Loucy (cell line): ENCODE measurements at regions not wholly inside any gene's neighbourhood (a gene's known extent, or its start where the extent isn't known, plus 50 kb on each side); places are given as distances from the start of the nearest gene placed in this dataset.
A peak's percentile ranks its signal among the peaks of the same experiment; 100 is the strongest.

Experiments
- H2AFZ ChIP-seq: fragments of 200-600 bp; sonication (generic); 2 replicates; pipeline ENCODE4 v1.6.0; 2016; ENCODE audit warnings: antibody characterized with exemption, mild to moderate bottlenecking, low read length, moderate library complexity
- H3F3A ChIP-seq: fragments of 200-600 bp; 2 replicates; pipeline ENCODE4 v1.6.0; 2016; ENCODE audit warnings: antibody characterized with exemption, low read depth, mild to moderate bottlenecking
- H3K27me3 ChIP-seq: fragments of 200-600 bp; sonication (generic); 2 replicates; pipeline ENCODE4 v1.6.1; 2014; ENCODE audit warnings: low read length, mild to moderate bottlenecking; ENCODE audit not compliant: insufficient read depth, poor library complexity, severe bottlenecking
- H3K36me3 ChIP-seq: fragments of 200-600 bp; sonication (generic); 2 replicates; pipeline ENCODE4 v1.6.1; 2016; ENCODE audit warnings: low read length; ENCODE audit not compliant: insufficient read depth
- H3K4me1 ChIP-seq: fragments of 200-600 bp; sonication (generic); 2 replicates; pipeline ENCODE4 v1.5.1; 2014; ENCODE audit warnings: low read length, mild to moderate bottlenecking; ENCODE audit not compliant: insufficient read depth, poor library complexity, severe bottlenecking
- H3K4me2 ChIP-seq: fragments of 200-600 bp; sonication (generic); 2 replicates; pipeline ENCODE4 v1.6.0; 2014; ENCODE audit warnings: antibody characterized with exemption, low read length, low read depth, mild to moderate bottlenecking; ENCODE audit not compliant: poor library complexity, severe bottlenecking
- H3K4me3 ChIP-seq: fragments of 200-600 bp; sonication (generic); 2 replicates; pipeline ENCODE4 v1.5.1; 2014; ENCODE audit warnings: low read length, mild to moderate bottlenecking, mixed read lengths; ENCODE audit not compliant: poor library complexity, severe bottlenecking
- H3K79me2 ChIP-seq: fragments of 200-600 bp; sonication (generic); 2 replicates; pipeline ENCODE4 v1.6.1; 2014; ENCODE audit warnings: low read length; ENCODE audit not compliant: insufficient read depth
- H3K9ac ChIP-seq: fragments of 200-600 bp; sonication (generic); 2 replicates; pipeline ENCODE4 v1.6.0; 2014; ENCODE audit warnings: mild to moderate bottlenecking, low read depth, low read length, moderate library complexity; ENCODE audit not compliant: poor library complexity, severe bottlenecking
- H3K9me2 ChIP-seq: fragments of 200-600 bp; sonication (generic); replicated peaks from 2 replicates; pipeline ENCODE4 v1.6.1; 2016; ENCODE audit warnings: low read depth, low read length, mixed read lengths
- H3K9me3 ChIP-seq: fragments of 200-600 bp; sonication (generic); 2 replicates; pipeline ENCODE4 v1.6.1; 2014; ENCODE audit warnings: mild to moderate bottlenecking, antibody characterized with exemption, low read length, low read depth; ENCODE audit not compliant: insufficient read depth
- H4K20me1 ChIP-seq: fragments of 200-600 bp; sonication (generic); 2 replicates; pipeline ENCODE4 v1.6.0; 2014; ENCODE audit warnings: antibody characterized with exemption, low read length, mild to moderate bottlenecking; ENCODE audit not compliant: insufficient read depth, poor library complexity, severe bottlenecking
- EZH2phosphoT487 ChIP-seq: fragments of 200-600 bp; IDR thresholded peaks from 2 replicates; pipeline ENCODE4 v1.6.1; 2018; ENCODE audit warnings: antibody characterized with exemption, mild to moderate bottlenecking, moderate library complexity, borderline replicate concordance
- TF ChIP-seq, protein P1 (sequence below): fragments of 200-600 bp; sonication (generic); conservative IDR thresholded peaks from 2 replicates; pipeline ENCODE4 v1.5.1; 2014; ENCODE audit warnings: mild to moderate bottlenecking, antibody characterized with exemption, low read length

DNA sequence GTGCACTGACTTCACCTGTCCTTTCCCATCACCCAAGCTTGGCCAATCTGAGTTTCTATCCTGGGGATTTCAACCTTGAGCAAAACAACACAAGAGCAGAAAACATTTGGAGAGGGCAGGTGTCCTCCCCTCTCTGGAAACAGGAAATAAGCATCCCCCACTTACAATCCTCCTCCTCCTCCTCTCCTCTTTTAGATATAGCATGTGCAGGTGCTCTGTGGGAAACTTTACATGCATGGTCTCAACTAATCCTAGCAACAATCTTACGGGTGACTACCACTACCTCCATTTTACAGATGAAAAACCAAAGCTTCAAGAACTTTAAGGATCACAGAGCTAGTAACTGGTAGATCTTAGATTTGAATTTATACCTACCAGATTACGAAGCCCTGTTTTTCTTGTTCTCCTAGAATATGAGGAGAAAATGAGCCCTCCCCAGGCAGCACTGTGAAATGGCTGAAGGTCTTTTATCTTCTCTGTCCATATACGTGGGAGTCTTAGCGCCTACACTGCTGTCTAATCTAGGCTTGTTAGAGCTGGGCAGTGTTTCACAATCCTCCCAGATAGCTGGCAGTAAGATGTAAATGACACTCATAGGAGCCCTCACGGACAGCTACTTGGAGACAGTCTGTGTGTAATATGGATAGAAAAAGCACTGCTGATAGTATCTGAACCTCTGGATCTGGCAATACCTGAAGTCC lies 301.2 kb upstream of the PROK2 start:
- Histone ChIP-seq H4K20me1 (no peaks in the 10 kb centered on the region), H3K36me3 (no peaks in the 10 kb centered on the region), H3K9ac (peak overlapping the region; percentile 3), H3K9me2 (no peaks in the 10 kb centered on the region), H3K79me2 (no peaks in the 10 kb centered on the region), H3K9me3 (no peaks in the 10 kb centered on the region), H3K4me2 (peak overlapping the region; percentile 11), H3K4me3 (no peak overlapping the region), H3K4me1 (peaks cover 50% of the 10 kb centered on the region), H2AFZ (no peak overlapping the region), H3F3A (peaks cover 8% of the 10 kb centered on the region; the same call in 1 of the 2 replicates), H3K27me3 (no peaks in the 10 kb centered on the region)
- TF ChIP-seq, protein P1, sequence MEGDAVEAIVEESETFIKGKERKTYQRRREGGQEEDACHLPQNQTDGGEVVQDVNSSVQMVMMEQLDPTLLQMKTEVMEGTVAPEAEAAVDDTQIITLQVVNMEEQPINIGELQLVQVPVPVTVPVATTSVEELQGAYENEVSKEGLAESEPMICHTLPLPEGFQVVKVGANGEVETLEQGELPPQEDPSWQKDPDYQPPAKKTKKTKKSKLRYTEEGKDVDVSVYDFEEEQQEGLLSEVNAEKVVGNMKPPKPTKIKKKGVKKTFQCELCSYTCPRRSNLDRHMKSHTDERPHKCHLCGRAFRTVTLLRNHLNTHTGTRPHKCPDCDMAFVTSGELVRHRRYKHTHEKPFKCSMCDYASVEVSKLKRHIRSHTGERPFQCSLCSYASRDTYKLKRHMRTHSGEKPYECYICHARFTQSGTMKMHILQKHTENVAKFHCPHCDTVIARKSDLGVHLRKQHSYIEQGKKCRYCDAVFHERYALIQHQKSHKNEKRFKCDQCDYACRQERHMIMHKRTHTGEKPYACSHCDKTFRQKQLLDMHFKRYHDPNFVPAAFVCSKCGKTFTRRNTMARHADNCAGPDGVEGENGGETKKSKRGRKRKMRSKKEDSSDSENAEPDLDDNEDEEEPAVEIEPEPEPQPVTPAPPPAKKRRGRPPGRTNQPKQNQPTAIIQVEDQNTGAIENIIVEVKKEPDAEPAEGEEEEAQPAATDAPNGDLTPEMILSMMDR = no peak
- no peak for TF ChIP-seq EZH2phosphoT487

DNA sequence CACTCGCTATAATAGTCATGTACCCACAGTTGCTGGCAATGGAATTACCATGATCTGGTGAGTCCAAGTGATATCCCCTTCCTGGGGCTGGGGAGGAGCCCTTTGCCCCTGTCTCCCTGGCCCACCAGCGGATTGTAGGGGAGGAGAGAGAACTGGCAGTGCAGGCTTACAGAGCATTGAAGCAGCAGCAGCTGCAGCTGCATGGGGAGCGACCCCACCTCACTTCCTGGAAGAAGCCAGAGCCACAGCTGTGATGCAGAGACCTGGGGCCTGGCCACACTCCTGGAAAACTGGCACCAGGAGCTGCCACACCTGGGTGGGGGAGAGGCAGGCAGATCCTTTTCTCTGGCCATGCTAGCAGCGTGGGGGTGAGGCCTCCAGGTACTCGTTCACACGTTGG lies 300.1 kb upstream of the PROK2 start:
- no peak for TF ChIP-seq EZH2phosphoT487
- TF ChIP-seq, protein P1 = no peak
- H3K9me2 ChIP-seq = no peaks in the 10 kb centered on the region
- H4K20me1 ChIP-seq = no peaks in the 10 kb centered on the region
- no peaks in the 10 kb centered on the region for H3K27me3 ChIP-seq
- peak overlapping the region; percentile 3 for H3K9ac ChIP-seq
- H3F3A ChIP-seq = peaks cover 8% of the 10 kb centered on the region; the same call in 1 of the 2 replicates
- peaks cover 62% of the 10 kb centered on the region for H3K4me1 ChIP-seq
- H3K9me3 ChIP-seq = no peaks in the 10 kb centered on the region
- H3K36me3 ChIP-seq = no peaks in the 10 kb centered on the region
- H3K4me3 ChIP-seq = no peak overlapping the region
- H3K4me2 ChIP-seq = no peak overlapping the region
- no peaks in the 10 kb centered on the region for H3K79me2 ChIP-seq
- no peak overlapping the region for H2AFZ ChIP-seq

DNA sequence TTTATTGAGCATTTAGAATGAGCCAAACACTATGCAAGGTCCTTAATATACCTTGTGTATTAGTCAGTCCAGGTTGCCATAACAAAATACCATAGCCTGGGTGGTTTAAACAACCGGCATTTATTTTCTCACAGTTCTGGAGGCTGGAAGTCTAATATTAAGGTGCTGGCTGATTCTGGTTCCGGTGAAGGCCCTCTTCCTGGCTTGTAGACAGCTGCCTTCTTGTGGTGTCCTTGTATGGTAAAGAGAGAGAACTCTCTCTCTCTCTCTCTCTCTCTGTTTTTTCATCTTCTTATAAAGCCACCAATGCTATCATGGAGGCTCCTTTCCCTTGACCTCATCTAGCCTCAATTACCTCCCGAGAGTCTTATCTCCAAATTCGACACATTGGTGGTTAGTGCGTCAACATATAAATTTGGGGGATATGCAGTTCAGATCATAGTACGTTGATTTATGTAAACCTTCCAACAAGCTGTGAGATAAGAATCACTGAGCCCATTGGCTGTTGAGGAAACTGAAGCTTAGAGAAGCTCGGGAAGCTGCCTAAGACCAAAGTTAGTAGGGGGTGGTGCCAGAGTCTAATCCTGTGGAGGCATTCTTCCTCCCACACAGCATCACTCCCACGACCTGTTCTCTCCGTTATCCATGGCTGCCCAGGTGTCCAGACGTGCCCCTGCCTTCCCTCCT lies 298.0 kb upstream of the PROK2 start:
- H3K27me3 ChIP-seq = no peaks in the 10 kb centered on the region
- no peaks in the 10 kb centered on the region for H4K20me1 ChIP-seq
- H3K9me2 ChIP-seq = no peaks in the 10 kb centered on the region
- H3F3A ChIP-seq = peaks cover 8% of the 10 kb centered on the region; the same call in 1 of the 2 replicates
- H3K4me3 ChIP-seq = peak overlapping the region; percentile 40
- TF ChIP-seq, protein P1 = no peak
- no peak for TF ChIP-seq EZH2phosphoT487
- peak overlapping the region; percentile 72 for H3K4me2 ChIP-seq
- peaks cover 83% of the 10 kb centered on the region for H3K4me1 ChIP-seq
- H2AFZ ChIP-seq = peak overlapping the region; percentile 55
- H3K9me3 ChIP-seq = no peaks in the 10 kb centered on the region
- H3K36me3 ChIP-seq = no peaks in the 10 kb centered on the region
- H3K9ac ChIP-seq = peak overlapping the region; percentile 48
- H3K79me2 ChIP-seq = no peaks in the 10 kb centered on the region
